IPS DF 4.7 (cell line): ENCODE measurements at regions not wholly inside any gene's neighbourhood (a gene's known extent, or its start where the extent isn't known, plus 50 kb on each side); places are given as distances from the start of the nearest gene placed in this dataset.

ENCODE experiments used
- DNase-seq: peaks from one replicate; pipeline ENCODE4 v3.0.0-alpha.2; 2013; ENCODE audit warnings: low spot score; ENCODE audit errors: extremely low read depth

DNA sequence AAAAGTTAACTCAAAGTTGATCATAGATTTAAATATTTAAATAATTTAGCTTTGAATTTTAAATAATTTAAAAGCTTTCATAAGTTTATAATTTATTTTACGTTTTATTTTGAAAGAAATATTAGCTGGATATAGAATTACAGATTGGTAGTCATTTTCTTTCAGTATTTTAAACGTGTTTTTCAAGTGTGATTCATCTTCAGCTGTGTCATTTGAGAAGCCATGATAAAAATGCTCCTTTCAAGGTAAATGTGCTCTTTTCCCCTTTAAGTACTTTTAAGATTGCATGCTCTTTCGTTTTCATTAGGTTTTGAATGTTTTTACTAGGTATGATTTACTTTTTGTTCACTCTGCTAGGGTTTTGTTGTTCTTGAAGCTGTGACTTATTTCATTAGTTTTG is 116.8 kb upstream of the FIGN start:
- DNase-seq: no peak

- no peak for DNase-seq
Observed at GRCh38 chr2:163849756-163850435, 114.1 kb upstream of the FIGN start.

GRCh38 chr2:163838890-163839289 is 103.1 kb upstream of the FIGN start:
- no peak for DNase-seq

DNA sequence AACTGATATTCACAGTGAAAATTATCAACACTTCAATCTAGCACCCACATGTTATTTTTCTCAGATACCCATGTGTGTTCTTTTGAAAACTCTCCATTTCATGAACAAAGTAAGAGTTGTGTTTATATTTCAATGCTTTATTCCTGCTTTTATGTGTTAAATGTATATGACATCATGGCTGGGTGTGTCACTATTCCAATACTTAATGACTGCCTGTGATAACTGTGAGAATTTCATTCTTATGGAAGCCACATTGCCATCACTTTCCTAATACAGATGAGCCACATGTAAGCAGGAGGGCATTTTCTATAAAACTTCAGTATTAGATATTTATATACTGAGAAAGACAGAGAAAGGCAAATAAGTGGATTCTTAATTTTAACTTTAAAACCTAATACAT is 100.4 kb upstream of the FIGN start:
- DNase-seq: no peak

GRCh38 chr2:163834841-163835240 is 99.0 kb upstream of the FIGN start:
- DNase-seq: no peak

GRCh38 chr2:163834221-163834620 is 98.4 kb upstream of the FIGN start:
- DNase-seq: no peak

DNA sequence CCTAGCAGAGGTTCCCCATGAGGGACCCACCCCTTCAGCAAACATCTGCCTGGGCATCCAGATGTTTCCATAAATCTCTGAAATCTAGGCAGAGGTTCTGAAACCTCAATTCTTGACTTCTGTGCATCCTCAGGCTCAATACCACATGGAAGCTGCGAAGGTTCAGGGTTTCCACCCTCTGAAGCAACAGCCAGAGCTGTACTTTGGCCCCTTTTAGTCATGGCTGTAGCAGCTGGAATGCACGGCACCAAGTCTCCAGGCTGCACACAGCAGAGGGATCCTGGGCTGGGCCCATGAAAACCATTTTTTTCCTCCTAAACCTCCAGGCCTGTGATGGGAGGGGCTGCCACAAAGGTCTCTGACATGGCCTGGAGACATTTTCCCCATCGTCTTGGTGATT is 93.0 kb upstream of the FIGN start:
- DNase-seq: no peak

GRCh38 chr2:163822033-163822432 is 86.2 kb upstream of the FIGN start:
- no peak for DNase-seq

- DNase-seq: no peak
Observed at GRCh38 chr2:163812926-163813520, 77.2 kb upstream of the FIGN start.

GRCh38 chr2:163808406-163808805 is 72.6 kb upstream of the FIGN start:
- DNase-seq: no peak

GRCh38 chr2:163802284-163802683 is 66.5 kb upstream of the FIGN start:
- no peak for DNase-seq

- no peak for DNase-seq
Observed at GRCh38 chr2:163801486-163801885, 65.7 kb upstream of the FIGN start.

DNA sequence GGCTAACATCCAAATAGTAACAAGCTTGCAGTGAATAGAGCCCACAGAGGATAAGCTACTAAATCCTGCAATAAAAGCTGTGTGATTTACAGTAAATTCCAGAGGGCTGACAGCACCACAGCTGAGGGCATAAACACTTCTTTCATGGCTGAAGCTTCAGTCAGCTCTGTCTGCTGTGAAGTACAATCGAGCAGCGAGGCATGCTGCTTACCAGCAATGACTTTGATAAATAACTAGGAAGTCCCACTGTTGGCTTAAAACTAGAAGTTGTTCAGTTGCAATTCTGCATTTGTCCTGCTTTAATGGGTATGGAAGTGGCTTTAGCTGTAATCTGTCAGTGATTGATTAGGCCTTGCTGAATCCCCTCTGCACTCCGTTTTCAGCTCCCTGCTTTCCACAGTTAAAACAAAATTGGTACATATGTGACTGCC is 65.2 kb upstream of the FIGN start:
- no peak for DNase-seq

DNA sequence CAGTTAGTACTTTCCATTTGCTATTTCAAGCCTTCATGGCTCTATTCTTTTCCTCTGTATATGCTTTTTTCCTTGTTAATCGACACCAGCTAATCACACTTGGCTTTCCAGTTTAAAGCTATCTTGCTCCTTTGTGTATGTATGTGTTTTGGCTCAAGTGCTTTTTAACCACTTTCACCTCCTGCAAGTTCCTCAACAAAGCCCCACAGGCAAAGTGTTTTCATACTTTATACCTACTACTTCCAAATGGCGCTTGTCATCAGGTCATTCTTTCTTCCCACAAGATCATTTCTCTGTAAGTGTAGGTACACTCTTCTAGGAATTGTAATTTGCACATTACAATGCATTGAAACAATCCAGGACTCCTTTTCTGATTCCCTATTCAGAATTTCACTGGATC is 64.0 kb upstream of the FIGN start:
- DNase-seq: no peak

DNA sequence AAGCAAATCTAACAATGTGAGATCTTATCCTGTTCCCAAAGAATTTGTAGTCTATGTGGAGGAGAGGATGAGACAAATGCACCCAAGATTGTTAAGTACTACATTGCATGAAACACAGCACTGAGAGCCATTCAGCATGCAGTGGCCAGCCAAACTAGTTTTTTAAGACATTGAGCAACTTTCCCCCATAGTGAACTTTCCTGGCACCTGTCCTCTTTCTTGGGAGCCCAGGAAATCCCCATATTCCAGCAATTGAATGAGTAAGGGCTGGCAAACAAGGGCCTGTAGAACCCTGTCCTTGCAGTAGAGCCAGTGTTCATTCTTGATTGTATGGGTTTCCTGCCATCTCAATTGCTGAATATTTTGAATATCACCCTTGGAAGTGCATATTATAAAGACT is 58.8 kb upstream of the FIGN start:
- no peak for DNase-seq
